IPS-18a (cell line): ENCODE measurements at regions not wholly inside any gene's neighbourhood (a gene's known extent, or its start where the extent isn't known, plus 50 kb on each side); places are given as distances from the start of the nearest gene placed in this dataset.
"Not testable (repeated sequence)": the region's sequence is repeated elsewhere in the genome, so short reads cannot be mapped to it uniquely, and the experiment has no call there.

ENCODE experiments used
- H3K27ac ChIP-seq: one replicate; pipeline ENCODE4 v1.5.1; 2013; ENCODE audit warnings: low read length
- H3K27me3 ChIP-seq: one replicate; pipeline ENCODE4 v1.6.1; 2013; ENCODE audit warnings: mild to moderate bottlenecking, low read length; ENCODE audit not compliant: control insufficient read depth, insufficient read depth
- H3K36me3 ChIP-seq: one replicate; pipeline ENCODE4 v1.6.1; 2013; ENCODE audit warnings: low read depth, low read length; ENCODE audit not compliant: control insufficient read depth
- H3K4me1 ChIP-seq: one replicate; pipeline ENCODE4 v1.6.1; 2013; ENCODE audit warnings: low read depth, low read length; ENCODE audit not compliant: control insufficient read depth
- H3K4me3 ChIP-seq: one replicate; pipeline ENCODE4 v1.5.1; 2013; ENCODE audit warnings: low read length
- H3K9ac ChIP-seq: one replicate; pipeline ENCODE4 v1.6.1; 2013; ENCODE audit warnings: mild to moderate bottlenecking, low read length, moderate library complexity
- H3K9me3 ChIP-seq: one replicate; pipeline ENCODE4 v1.6.1; 2013; ENCODE audit warnings: low read depth, low read length; ENCODE audit not compliant: control insufficient read depth

DNA sequence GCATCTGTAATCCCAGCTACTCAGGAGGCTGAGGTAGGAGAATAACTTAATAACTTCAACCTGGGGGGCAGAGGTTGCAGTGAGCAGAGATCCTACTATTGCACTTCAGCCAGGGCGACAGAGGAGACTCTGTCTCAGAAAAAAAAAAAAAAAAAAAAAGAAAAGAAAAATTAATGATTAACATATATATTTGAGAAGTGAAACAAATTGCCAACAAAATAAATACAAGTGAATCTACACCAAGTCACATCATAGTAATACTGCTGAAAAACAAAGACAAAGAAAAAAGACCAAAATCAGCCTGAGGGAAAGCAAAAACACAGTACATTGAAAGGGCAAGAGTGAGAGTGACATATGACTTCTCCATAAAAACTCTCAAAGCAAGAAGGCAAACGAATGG is 123.7 kb downstream of the CASP12 start:
- no peak overlapping the region for H3K9ac ChIP-seq
- H3K9me3 ChIP-seq, result no peaks in the 10 kb centered on the region
- H3K27me3 ChIP-seq, result no peaks in the 10 kb centered on the region
- no peaks in the 10 kb centered on the region for H3K4me1 ChIP-seq
- H3K4me3 ChIP-seq, result no peak overlapping the region
- no peaks in the 10 kb centered on the region for H3K36me3 ChIP-seq
- H3K27ac ChIP-seq, result no peak overlapping the region

DNA sequence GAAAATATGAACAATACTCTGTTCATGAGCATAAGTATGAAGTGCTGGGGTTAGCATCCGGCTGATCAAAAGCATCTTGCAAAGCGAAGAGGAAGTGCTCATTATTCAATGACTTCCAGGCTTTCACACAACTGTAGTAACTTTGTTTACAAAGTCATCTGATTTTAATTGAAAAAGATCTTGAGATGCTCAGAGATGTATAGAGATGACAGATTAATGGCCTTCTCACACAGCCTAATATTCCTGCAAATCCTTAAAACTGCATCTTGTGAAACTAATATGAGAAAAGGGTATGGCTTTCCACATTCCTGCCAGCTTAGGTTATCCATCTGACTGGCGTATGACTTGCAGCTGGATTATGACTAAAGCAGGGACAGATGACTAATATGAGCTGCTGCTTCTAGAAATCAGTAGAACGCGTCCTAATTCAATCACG is 125.4 kb downstream of the CASP12 start:
- Histone ChIP-seq H3K27me3 (no peaks in the 10 kb centered on the region), H3K36me3 (no peaks in the 10 kb centered on the region), H3K27ac (no peak overlapping the region), H3K4me3 (no peak overlapping the region), H3K4me1 (no peaks in the 10 kb centered on the region), H3K9me3 (no peaks in the 10 kb centered on the region), H3K9ac (no peak overlapping the region)

DNA sequence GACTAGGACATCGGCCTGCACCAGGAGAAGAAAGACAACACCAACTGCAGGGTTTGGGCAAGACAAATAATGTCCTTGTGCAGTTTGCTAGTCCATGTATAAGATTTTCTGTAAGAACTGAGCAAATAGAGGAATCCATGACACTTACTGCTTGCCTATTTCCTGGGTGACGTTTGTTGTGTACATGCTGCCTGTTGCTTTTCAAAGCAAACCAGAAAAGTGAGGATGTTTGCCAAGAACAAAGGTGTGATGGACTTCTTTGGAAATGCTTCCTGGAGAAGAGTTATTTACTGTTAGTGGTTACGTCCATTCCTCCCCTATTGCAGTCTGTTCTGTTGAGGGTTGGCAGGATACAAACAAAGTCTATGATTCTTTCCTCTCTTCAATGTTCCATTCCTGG is 126.5 kb downstream of the CASP12 start:
- Histone ChIP-seq H3K4me3 (no peak overlapping the region), H3K27me3 (no peaks in the 10 kb centered on the region), H3K9ac (no peak overlapping the region), H3K36me3 (no peaks in the 10 kb centered on the region), H3K27ac (no peak overlapping the region), H3K4me1 (no peaks in the 10 kb centered on the region), H3K9me3 (no peaks in the 10 kb centered on the region)

DNA sequence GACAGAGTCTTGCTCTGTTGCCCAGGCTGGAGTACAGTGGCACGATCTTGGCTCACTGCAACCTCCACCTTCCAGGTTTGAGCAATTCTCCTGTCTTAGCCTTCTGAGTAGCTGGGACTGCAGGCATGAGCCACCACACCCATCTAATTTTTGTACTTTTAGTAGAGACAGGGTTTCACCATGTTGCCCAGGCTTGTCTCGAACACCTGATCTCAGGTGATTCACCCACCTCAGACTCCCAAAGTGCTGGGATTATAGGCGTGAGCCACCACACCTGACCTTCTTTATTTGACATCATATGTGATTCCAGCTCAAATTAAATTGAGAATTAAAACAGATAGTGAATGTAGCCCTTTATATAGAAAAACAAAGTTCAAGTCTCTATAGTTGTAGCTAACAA is 127.2 kb downstream of the CASP12 start:
- not testable (repeated sequence) for H3K4me1 ChIP-seq, H3K4me3 ChIP-seq, H3K36me3 ChIP-seq, H3K9me3 ChIP-seq, H3K27me3 ChIP-seq, H3K27ac ChIP-seq, H3K9ac ChIP-seq

DNA sequence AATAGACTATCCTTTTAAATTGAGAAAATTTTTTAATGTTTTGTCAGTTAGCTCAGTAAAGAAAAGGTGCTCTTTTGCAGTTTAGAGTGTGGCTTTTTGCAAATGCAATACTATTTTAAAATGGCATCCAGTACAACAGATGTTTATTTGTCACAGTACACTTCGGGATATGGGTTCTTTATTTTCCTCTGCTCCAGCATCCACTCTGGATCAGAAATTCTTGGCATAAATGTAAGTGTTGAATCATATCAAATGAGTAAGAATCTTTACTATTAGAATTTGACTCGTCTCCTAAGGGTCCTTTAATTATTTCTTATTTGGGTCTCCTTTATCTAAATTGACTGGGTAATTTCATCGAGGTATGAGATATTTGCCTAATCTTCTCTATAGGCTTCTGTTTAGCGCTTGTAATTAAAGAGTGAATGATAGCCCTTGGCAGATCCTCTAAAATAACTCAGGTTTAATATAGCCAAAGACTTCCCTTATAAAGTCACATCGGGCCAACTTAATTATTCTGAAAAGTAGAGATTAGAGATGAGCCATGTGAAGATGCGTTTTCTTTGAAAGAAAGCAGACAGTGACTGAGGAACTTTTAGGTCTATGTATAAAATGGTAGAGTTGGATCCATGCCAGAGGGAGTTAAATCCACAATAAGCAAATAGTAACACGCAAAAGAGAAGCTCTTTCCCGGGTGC is 132.7 kb downstream of the CASP12 start:
- H3K9ac ChIP-seq, result no peak overlapping the region
- no peak overlapping the region for H3K27ac ChIP-seq
- H3K36me3 ChIP-seq, result no peaks in the 10 kb centered on the region
- no peaks in the 10 kb centered on the region for H3K9me3 ChIP-seq
- no peaks in the 10 kb centered on the region for H3K27me3 ChIP-seq
- no peaks in the 10 kb centered on the region for H3K4me1 ChIP-seq
- H3K4me3 ChIP-seq, result no peak overlapping the region

DNA sequence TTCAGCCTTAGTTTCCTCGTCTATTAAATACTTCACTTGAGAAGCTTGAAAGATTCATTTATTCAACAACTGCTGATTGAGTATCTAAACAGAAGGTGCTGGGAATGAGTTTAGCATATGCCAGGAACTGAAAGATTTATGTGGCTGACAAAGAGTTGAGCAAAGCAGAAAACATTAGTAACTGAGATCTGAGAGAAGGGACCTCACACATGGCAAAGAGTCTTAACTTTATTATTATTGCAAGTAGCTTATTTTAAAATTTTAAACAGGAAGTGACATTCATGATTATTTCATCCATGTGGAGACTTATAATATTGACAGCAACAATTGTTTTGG is 133.6 kb downstream of the CASP12 start:
- peaks cover 4% of the 10 kb centered on the region for H3K9me3 ChIP-seq
- H3K27ac ChIP-seq, result no peak overlapping the region
- no peaks in the 10 kb centered on the region for H3K36me3 ChIP-seq
- no peaks in the 10 kb centered on the region for H3K4me1 ChIP-seq
- H3K9ac ChIP-seq, result no peak overlapping the region
- H3K4me3 ChIP-seq, result no peak overlapping the region
- H3K27me3 ChIP-seq, result no peaks in the 10 kb centered on the region

DNA sequence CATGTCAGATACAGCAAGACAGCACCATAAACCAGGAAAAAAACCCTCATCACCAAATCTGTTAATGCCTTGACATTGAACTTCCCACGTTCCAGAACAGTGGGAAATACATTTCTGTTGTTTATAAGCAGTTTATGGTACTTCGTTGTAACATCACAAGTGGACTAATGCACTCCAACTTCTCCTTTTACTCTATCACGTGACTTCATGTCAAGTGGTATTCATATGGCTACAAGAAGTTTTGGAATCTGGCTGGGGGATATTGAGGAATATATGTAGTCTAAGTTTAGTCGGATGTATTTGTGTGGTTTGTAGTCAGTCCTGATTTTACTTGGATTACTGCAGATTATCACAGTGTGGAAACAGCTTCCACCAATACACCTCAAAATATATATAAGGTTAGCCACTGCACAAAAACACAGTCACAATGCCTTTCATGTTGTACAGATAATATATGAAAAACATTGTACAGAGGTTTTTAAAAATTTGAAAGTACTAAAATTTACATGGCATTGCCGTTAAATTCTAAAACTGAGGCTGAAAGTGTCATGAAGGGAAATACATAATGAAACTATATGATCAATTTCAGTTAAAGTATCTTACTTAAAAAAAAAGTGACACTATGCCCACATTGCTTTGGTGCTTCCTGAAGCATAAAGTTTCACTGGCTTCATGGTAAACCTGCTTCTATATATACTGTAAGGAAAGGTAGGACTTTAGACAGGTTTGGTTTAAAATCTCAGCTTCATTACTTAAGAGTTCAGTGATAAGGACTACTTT is 134.1 kb downstream of the CASP12 start:
- H3K36me3 ChIP-seq, result no peaks in the 10 kb centered on the region
- H3K27ac ChIP-seq, result no peak overlapping the region
- no peaks in the 10 kb centered on the region for H3K4me1 ChIP-seq
- H3K9ac ChIP-seq, result no peak overlapping the region
- H3K27me3 ChIP-seq, result no peaks in the 10 kb centered on the region
- H3K9me3 ChIP-seq, result peaks cover 5% of the 10 kb centered on the region
- H3K4me3 ChIP-seq, result no peak overlapping the region

DNA sequence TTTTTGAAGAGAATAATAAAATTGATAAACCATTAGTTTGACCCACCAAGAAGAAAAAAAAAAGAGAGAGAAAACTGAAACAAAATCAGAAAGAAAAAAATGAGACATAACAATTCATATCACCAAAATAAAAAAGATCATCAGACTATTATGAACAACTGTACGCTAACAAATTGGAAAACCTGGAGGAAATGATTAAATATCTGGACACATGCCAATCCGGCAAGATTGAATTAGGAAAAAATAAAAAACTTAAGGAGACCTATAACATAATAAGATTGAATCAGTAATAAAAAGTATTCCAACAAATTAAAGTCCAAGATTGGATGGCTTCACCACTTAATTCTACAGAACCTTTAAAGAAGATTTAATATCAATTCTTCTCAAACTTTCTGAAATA is 136.7 kb downstream of the CASP12 start:
- H3K9me3 ChIP-seq, result peaks cover 5% of the 10 kb centered on the region
- no peak overlapping the region for H3K9ac ChIP-seq
- no peaks in the 10 kb centered on the region for H3K4me1 ChIP-seq
- no peaks in the 10 kb centered on the region for H3K27me3 ChIP-seq
- H3K36me3 ChIP-seq, result no peaks in the 10 kb centered on the region
- H3K27ac ChIP-seq, result no peak overlapping the region
- H3K4me3 ChIP-seq, result no peak overlapping the region

DNA sequence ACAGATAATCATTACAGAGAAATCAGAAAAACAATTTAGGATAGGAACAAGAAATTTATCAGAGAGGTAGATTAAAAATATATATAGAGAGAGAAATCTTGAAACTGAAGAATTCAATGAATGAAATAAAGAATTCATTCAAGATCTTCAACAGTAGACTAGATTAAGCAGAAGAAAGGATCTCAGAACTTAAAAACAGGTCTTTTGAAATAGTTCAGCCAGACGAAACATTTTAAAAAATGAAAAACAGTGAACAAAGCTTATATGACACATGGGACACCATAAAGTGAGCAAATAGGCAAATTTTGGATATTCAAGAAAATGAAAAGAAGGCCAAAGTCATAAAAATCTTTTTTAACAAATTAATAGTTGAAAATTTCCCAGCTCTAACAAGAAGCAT is 138.8 kb downstream of the CASP12 start:
- H3K9ac ChIP-seq, result no peak overlapping the region
- H3K9me3 ChIP-seq, result peaks cover 5% of the 10 kb centered on the region
- no peak overlapping the region for H3K4me3 ChIP-seq
- no peaks in the 10 kb centered on the region for H3K4me1 ChIP-seq
- H3K27ac ChIP-seq, result no peak overlapping the region
- no peaks in the 10 kb centered on the region for H3K36me3 ChIP-seq
- no peaks in the 10 kb centered on the region for H3K27me3 ChIP-seq

DNA sequence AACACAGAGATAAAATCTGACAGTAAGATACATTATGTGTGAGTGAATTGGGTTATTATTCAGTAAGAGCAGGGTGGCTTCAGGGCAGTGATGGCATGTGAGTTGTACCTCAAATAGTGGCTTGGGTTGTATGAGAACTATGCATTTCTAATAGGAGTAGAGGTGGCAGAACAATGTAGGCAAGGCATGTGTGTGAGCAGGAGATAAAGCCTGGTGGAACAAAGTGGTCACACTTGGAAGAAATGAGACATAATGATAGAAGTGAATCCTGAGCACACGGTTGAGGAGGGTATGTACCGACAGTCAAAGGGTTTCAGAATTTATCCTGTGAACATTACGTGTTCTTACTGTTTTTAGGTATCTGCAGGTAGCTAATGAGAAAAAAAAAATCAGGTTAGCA is 159.3 kb downstream of the CASP12 start:
- H3K4me1 ChIP-seq, result no peaks in the 10 kb centered on the region
- no peaks in the 10 kb centered on the region for H3K36me3 ChIP-seq
- no peaks in the 10 kb centered on the region for H3K27me3 ChIP-seq
- H3K27ac ChIP-seq, result no peak overlapping the region
- H3K4me3 ChIP-seq, result no peak overlapping the region
- H3K9ac ChIP-seq, result no peak overlapping the region
- H3K9me3 ChIP-seq, result no peaks in the 10 kb centered on the region

DNA sequence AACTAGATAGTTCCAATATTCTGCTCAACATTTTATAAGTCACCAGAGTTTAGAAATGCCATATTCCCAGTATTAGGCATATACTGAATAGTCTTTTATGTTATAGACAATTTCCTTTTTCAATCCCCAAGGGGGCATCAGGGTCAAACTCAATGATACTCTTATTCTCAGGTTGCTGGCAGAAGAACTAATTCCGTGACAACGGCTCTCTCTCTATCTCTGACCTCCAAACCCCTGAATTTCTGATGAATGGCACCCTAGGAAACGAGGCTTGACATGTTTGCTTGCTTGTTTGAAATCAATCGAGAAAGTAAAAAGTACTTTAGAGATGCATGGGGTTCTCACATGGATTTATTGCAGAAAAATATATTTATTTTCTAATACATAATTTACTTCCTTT is 160.1 kb downstream of the CASP12 start:
- no peak overlapping the region for H3K4me3 ChIP-seq
- no peaks in the 10 kb centered on the region for H3K9me3 ChIP-seq
- no peaks in the 10 kb centered on the region for H3K36me3 ChIP-seq
- H3K27ac ChIP-seq, result no peak overlapping the region
- H3K9ac ChIP-seq, result no peak overlapping the region
- no peaks in the 10 kb centered on the region for H3K27me3 ChIP-seq
- H3K4me1 ChIP-seq, result no peaks in the 10 kb centered on the region

DNA sequence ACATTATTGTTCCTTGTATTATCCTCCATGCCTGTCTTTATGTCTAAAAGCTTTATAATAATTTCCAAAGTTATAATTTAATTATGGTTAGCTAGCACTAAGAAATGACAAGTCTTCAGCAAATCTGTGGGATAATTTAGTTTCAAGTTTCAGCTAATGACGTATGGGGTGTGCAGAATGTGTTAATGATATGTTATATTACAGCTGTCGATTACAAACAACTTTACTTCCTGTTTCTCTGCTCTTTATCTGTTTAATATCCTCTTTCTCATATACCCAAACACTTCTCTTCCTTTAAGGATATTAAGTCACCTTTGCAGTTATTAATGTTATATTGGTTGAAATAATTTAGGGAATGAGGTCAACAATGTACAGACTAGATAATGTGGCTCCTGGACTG is 161.8 kb downstream of the CASP12 start:
- H3K9me3 ChIP-seq, result no peaks in the 10 kb centered on the region
- no peak overlapping the region for H3K9ac ChIP-seq
- H3K36me3 ChIP-seq, result no peaks in the 10 kb centered on the region
- H3K4me1 ChIP-seq, result no peaks in the 10 kb centered on the region
- no peak overlapping the region for H3K4me3 ChIP-seq
- H3K27ac ChIP-seq, result no peak overlapping the region
- no peaks in the 10 kb centered on the region for H3K27me3 ChIP-seq
